HG03064 (cell line): ENCODE measurements at regions not wholly inside any gene's neighbourhood (a gene's known extent, or its start where the extent isn't known, plus 50 kb on each side); places are given as distances from the start of the nearest gene placed in this dataset.
A peak's percentile ranks its signal among the peaks of the same experiment; 100 is the strongest.
"Not testable (repeated sequence)": the region's sequence is repeated elsewhere in the genome, so short reads cannot be mapped to it uniquely, and the experiment has no call there.

Experiments
- ATAC-seq: cut with Tn5 transposase; IDR thresholded peaks from one replicate; pipeline ENCODE4 v1.9.1; 2021; ENCODE audit warnings: low read depth; ENCODE audit not compliant: unreplicated experiment

- no peak for ATAC-seq
These were observed 420.8 kb upstream of the SPHKAP start for GRCh38 chr2:228602288-228602687.

GRCh38 chr2:228600265-228600664, 418.8 kb upstream of the SPHKAP start:
- ATAC-seq: no peak

GRCh38 chr2:228599781-228600180, 418.3 kb upstream of the SPHKAP start:
- ATAC-seq: no peak

- no peak for ATAC-seq
These were observed 417.8 kb upstream of the SPHKAP start for GRCh38 chr2:228599297-228599696.

GRCh38 chr2:228597032-228597431, 415.5 kb upstream of the SPHKAP start:
- ATAC-seq: no peak

GRCh38 chr2:228594012-228594411, 412.5 kb upstream of the SPHKAP start:
- no peak for ATAC-seq

GRCh38 chr2:228592925-228593324, 411.4 kb upstream of the SPHKAP start:
- no peak for ATAC-seq

GRCh38 chr2:228590681-228591080, 409.2 kb upstream of the SPHKAP start:
- ATAC-seq: peak; percentile 87

- no peak for ATAC-seq
These were observed 407.6 kb upstream of the SPHKAP start for GRCh38 chr2:228589115-228589514.

- no peak for ATAC-seq
These were observed 400.2 kb upstream of the SPHKAP start for GRCh38 chr2:228581731-228582130.

GRCh38 chr2:228575897-228576296, 394.4 kb upstream of the SPHKAP start:
- no peak for ATAC-seq

GRCh38 chr2:228568275-228568674, 386.8 kb upstream of the SPHKAP start:
- ATAC-seq: not testable (repeated sequence)

GRCh38 chr2:228561816-228562215, 380.3 kb upstream of the SPHKAP start:
- no peak for ATAC-seq

GRCh38 chr2:228559774-228560415, 378.4 kb upstream of the SPHKAP start:
- no peak for ATAC-seq

- ATAC-seq: no peak
These were observed 375.2 kb upstream of the SPHKAP start for GRCh38 chr2:228556717-228557116.

- ATAC-seq: no peak
These were observed 368.0 kb upstream of the SPHKAP start for GRCh38 chr2:228549441-228550007.

GRCh38 chr2:228548230-228548629, 366.7 kb upstream of the SPHKAP start:
- no peak for ATAC-seq

- ATAC-seq: no peak
These were observed 364.3 kb upstream of the SPHKAP start for GRCh38 chr2:228545748-228546145.

- ATAC-seq: no peak
These were observed 363.7 kb upstream of the SPHKAP start for GRCh38 chr2:228545041-228545747.

GRCh38 chr2:228543117-228543516, 361.6 kb upstream of the SPHKAP start:
- ATAC-seq: no peak

- no peak for ATAC-seq
These were observed 360.8 kb upstream of the SPHKAP start for GRCh38 chr2:228542277-228542676.

GRCh38 chr2:228541789-228542188, 360.3 kb upstream of the SPHKAP start:
- ATAC-seq: no peak
